CD4-positive, CD25-positive, alpha-beta regulatory T cell (primary cell): ENCODE measurements at regions not wholly inside any gene's neighbourhood (a gene's known extent, or its start where the extent isn't known, plus 50 kb on each side); places are given as distances from the start of the nearest gene placed in this dataset.

Source experiments
- ATAC-seq, 2 donors: fragments of 150-1000 bp; cut with Tn5 transposase; one replicate each; pipeline ENCODE4 v1.10.0; 2021; ENCODE audit warnings: low read depth in 2 of 2, moderate number of reproducible peaks in 2 of 2, moderate library complexity in 1 of 2
- DNase-seq, 3 donors: peaks; one replicate each; pipeline versions ENCODE4 v3.0.0 to v3.0.0-alpha.2; 2012 to 2022; ENCODE audit warnings: mixed read lengths in 1 of 3
- H3K27ac ChIP-seq: one replicate; pipeline ENCODE4 v1.7.0; 2013; ENCODE audit warnings: mild to moderate bottlenecking, low read length; ENCODE audit not compliant: insufficient read depth, poor library complexity, severe bottlenecking
- H3K27me3 ChIP-seq: one replicate; pipeline ENCODE4 v1.7.0; 2013; ENCODE audit warnings: low read length; ENCODE audit not compliant: control insufficient read depth, insufficient read depth
- H3K36me3 ChIP-seq: one replicate; pipeline ENCODE4 v1.7.0; 2013; ENCODE audit warnings: mild to moderate bottlenecking, low read length, moderate library complexity; ENCODE audit not compliant: control insufficient read depth, insufficient read depth
- H3K4me1 ChIP-seq: 2 replicates; pipeline ENCODE4 v1.7.0; 2013; ENCODE audit warnings: mild to moderate bottlenecking, low read length; ENCODE audit not compliant: insufficient read depth, control insufficient read depth, poor library complexity, severe bottlenecking
- H3K4me3 ChIP-seq: one replicate; pipeline ENCODE4 v1.7.0; 2013; ENCODE audit warnings: low read depth, mild to moderate bottlenecking, low read length, moderate library complexity
- H3K9me3 ChIP-seq, 2 experiments: 1 replicate in 1 of 2; 2 replicates in 1 of 2; pipeline ENCODE4 v1.7.0; 2013; ENCODE audit warnings: low read length in 2 of 2, mild to moderate bottlenecking in 1 of 2, moderate library complexity in 1 of 2; ENCODE audit not compliant: control insufficient read depth in 2 of 2
- H3K27ac Mint-ChIP-seq, 3 donors: one replicate each; pipeline ENCODE4 v1.8.0; 2020 to 2022; ENCODE audit warnings: mild to moderate bottlenecking in 3 of 3, mixed read lengths in 3 of 3, moderate library complexity in 2 of 3
- H3K27me3 Mint-ChIP-seq: one replicate; pipeline ENCODE4 v1.8.0; 2022; ENCODE audit warnings: mild to moderate bottlenecking, mixed read lengths
- H3K36me3 Mint-ChIP-seq: one replicate; pipeline ENCODE4 v1.8.0; 2020; ENCODE audit warnings: mixed read lengths
- H3K4me1 Mint-ChIP-seq, 4 donors: one replicate each; pipeline ENCODE4 v1.8.0; 2020 to 2022; ENCODE audit warnings: mixed read lengths in 4 of 4, mild to moderate bottlenecking in 1 of 4
- H3K4me3 Mint-ChIP-seq, 4 donors: one replicate each; pipeline ENCODE4 v1.8.0; 2020 to 2022; ENCODE audit warnings: mild to moderate bottlenecking in 4 of 4, mixed read lengths in 4 of 4, moderate library complexity in 3 of 4
- H3K9me3 Mint-ChIP-seq, 7 donors: one replicate each; pipeline ENCODE4 v1.8.0; 2020 to 2022; ENCODE audit warnings: mixed read lengths in 7 of 7, mild to moderate bottlenecking in 3 of 7, moderate library complexity in 2 of 7

DNA sequence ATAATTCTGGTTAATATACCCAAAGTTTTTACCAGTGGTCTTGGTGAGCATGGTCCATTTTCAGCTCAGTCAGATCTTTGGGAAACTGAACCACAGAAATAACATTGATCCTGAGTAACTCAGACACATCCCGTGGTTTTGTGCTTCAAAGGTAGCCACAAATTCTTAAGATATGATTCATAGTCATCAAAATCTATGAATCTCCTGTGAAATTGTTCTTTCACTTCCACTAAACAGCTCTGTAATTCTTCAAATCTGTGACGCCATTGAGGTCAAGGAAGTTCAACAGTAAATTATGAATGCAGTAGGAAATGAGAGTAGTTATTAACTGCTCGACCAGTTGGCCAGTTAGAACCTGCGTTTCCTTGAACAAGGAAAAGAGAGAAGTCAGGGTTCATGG lies 147.3 kb downstream of the IRS1 start:
- no peaks in the 10 kb centered on the region for H3K9me3 ChIP-seq
- H3K27ac ChIP-seq, result no peak overlapping the region
- Mint-ChIP-seq H3K36me3 (no peaks in the 10 kb centered on the region), H3K4me3 (no peak overlapping the region), H3K27me3 (no peaks in the 10 kb centered on the region), H3K4me1 (peaks cover 0 to 14% (median 10%) of the 10 kb centered on the region in 4 donors), H3K9me3 (peaks cover 0 to 11% (median 3%) of the 10 kb centered on the region in 7 donors), H3K27ac (no peak overlapping the region)
- H3K36me3 ChIP-seq, result no peaks in the 10 kb centered on the region
- no peak overlapping the region for H3K4me3 ChIP-seq
- no peaks in the 10 kb centered on the region for H3K4me1 ChIP-seq
- DNase-seq, result peak in 1 of 3 donors; percentile 55
- ATAC-seq, result no peak
- H3K27me3 ChIP-seq, result peaks cover 2% of the 10 kb centered on the region

DNA sequence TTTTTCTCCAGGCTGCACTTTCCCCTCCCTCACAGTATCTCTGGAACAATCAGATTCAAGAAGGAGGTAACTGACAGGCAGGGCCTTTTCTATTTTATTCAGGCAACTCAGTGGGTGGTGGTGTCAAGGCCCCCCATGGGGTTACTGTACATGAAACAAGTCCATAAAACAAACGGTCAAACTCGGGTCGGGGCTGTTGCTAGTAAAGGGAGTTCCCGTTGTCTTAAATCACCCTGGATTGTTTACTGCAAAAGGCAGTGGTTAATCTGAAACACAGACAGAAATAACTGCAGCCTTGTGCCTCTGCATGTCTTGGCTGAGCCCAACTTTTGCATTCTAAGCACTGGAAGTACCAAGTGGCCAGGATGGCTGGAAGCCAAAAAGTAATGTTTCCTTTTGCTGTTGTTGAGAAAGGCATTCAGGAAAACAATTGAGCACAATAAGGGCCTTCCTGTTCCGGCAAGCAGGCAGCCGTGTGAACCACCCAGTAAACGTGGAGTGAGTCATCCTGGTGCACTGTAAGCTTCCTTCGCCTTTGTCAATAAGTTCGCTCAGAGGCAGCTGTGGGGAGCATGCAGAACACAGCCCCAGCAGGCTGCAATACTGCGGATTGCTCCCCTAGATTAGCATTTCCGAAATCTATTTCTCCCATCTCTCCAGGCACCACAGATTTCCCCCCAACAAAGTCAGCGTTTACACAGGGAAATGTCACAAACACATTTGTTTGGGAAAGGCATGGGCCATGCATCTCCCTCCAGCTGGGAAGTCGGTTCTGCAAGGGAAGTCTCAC lies 149.6 kb downstream of the IRS1 start:
- peak overlapping the region in 1 of 4 donors; percentile 12 for H3K4me3 Mint-ChIP-seq
- no peak overlapping the region for H3K4me3 ChIP-seq
- peaks cover 0 to 11% (median 3%) of the 10 kb centered on the region in 7 donors for H3K9me3 Mint-ChIP-seq
- DNase-seq (peak in 1 of 3 donors; percentile 83), ATAC-seq (peak; percentile 94 to 98)
- H3K36me3 Mint-ChIP-seq, result no peaks in the 10 kb centered on the region
- H3K27me3 ChIP-seq, result no peaks in the 10 kb centered on the region
- H3K4me1 ChIP-seq, result no peaks in the 10 kb centered on the region
- H3K36me3 ChIP-seq, result no peaks in the 10 kb centered on the region
- no peaks in the 10 kb centered on the region for H3K9me3 ChIP-seq
- peak overlapping the region in 2 of 3 donors; percentile 47 to 75 for H3K27ac Mint-ChIP-seq
- no peak overlapping the region for H3K27ac ChIP-seq
- H3K27me3 Mint-ChIP-seq, result no peaks in the 10 kb centered on the region
- peaks cover 0 to 14% (median 10%) of the 10 kb centered on the region in 4 donors for H3K4me1 Mint-ChIP-seq

DNA sequence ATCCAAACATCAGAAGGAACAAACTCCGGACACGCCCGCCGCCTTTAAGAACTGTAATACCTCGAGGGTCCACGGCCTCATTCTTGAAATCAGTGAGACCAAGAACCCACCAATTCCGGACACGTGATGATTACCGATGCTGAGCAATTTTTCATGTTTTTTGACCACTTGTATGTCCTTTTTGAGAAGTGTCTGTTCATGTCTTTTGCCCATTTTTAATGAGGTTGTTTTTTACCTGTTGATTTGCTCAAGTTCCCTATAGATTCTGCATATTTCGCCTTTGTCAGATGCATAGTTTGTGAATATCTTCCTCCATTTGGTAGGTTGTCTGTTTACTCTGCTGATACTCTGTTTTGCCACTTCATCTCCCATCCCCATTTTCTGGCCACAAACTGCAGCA lies 150.4 kb downstream of the IRS1 start:
- ATAC-seq, result no peak
- H3K36me3 ChIP-seq, result no peaks in the 10 kb centered on the region
- H3K4me3 Mint-ChIP-seq, result no peak overlapping the region
- peaks cover 0 to 11% (median 3%) of the 10 kb centered on the region in 7 donors for H3K9me3 Mint-ChIP-seq
- no peaks in the 10 kb centered on the region for H3K36me3 Mint-ChIP-seq
- H3K27ac Mint-ChIP-seq, result no peak overlapping the region
- H3K9me3 ChIP-seq, result no peaks in the 10 kb centered on the region
- H3K27ac ChIP-seq, result no peak overlapping the region
- peaks cover 0 to 14% (median 10%) of the 10 kb centered on the region in 4 donors for H3K4me1 Mint-ChIP-seq
- DNase-seq, result no peak
- no peaks in the 10 kb centered on the region for H3K27me3 ChIP-seq
- no peaks in the 10 kb centered on the region for H3K4me1 ChIP-seq
- no peaks in the 10 kb centered on the region for H3K27me3 Mint-ChIP-seq
- H3K4me3 ChIP-seq, result no peak overlapping the region

DNA sequence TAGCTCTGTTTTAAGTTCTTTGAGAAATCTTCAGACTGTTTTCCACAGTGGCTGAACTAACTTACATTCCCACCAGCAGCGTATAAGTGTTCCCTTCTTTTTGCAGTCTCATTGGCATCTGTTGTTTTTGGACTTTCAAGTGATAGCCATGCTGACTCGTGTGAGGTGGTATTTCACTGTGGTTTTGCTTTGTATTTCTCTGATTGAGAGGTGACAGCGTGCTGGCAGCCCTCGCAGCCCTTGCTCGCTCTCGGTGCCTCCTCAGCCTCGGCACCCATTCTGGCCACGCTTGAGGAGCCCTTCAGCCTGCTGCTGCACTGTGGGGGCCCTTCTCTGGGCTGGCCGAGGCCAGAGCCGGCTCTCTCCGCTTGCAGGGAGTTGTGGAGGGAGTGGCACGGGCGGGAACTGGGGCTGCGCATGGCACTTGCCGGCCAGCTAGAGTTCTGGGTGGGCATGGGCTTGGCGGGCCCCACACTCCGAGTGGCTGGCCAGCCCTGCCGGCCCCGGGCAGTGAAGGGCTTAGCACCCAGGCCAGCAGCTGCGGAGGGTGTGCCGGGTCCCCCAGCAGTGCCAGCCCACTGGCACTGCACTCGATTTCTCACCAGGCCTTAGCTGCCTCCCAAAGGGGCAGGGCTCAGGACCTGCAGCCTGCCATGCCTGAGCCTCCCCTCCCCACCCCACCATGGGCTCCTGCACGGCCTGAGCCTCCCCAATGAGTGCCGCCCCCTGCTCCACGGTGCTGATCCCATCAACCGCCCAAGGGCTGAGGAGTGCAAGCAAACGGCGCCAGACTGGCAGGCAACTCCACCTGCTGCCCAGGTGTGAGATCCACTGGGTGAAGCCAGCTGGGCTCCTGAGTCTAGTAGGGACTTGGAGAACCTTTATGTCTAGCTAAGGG lies 151.8 kb downstream of the IRS1 start:
- H3K4me3 ChIP-seq, result no peak overlapping the region
- H3K27ac ChIP-seq, result no peak overlapping the region
- H3K9me3 Mint-ChIP-seq, result peaks cover 0 to 11% (median 3%) of the 10 kb centered on the region in 7 donors
- H3K9me3 ChIP-seq, result no peaks in the 10 kb centered on the region
- H3K4me1 ChIP-seq, result no peaks in the 10 kb centered on the region
- DNase-seq (no peak), ATAC-seq (no peak)
- peaks cover 0 to 14% (median 10%) of the 10 kb centered on the region in 4 donors for H3K4me1 Mint-ChIP-seq
- H3K36me3 ChIP-seq, result no peaks in the 10 kb centered on the region
- no peak overlapping the region for H3K27ac Mint-ChIP-seq
- no peaks in the 10 kb centered on the region for H3K36me3 Mint-ChIP-seq
- H3K4me3 Mint-ChIP-seq, result no peak overlapping the region
- H3K27me3 ChIP-seq, result no peaks in the 10 kb centered on the region
- no peaks in the 10 kb centered on the region for H3K27me3 Mint-ChIP-seq

DNA sequence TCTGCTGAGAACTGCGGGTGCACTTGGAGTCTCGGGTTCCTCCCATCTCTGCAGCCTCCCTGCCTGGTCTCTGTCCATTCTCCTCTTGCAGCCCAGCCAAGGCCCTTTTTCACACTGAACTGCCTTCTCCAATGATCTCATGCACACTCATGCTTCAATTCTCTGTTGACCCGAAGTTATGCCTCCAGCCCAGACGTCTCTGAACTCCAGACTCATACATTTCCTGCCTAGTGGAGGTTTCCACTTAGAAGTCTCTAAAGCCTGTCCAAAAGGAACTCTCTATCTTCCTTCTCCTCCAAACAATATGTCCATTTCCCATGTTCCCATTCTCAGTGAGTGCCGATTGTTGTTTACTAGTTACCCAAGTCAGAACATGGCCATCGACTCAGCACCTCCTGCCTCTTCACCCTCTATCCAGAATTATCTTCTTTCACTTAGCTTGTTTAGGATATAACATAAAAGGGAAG lies 155.2 kb downstream of the IRS1 start:
- DNase-seq (no peak), ATAC-seq (no peak)
- Histone ChIP-seq H3K27me3 (no peaks in the 10 kb centered on the region), H3K27ac (no peak overlapping the region), H3K36me3 (no peaks in the 10 kb centered on the region), H3K4me3 (no peak overlapping the region), H3K9me3 (no peaks in the 10 kb centered on the region), H3K4me1 (no peaks in the 10 kb centered on the region)
- peaks cover 0 to 14% (median 2%) of the 10 kb centered on the region in 7 donors for H3K9me3 Mint-ChIP-seq
- no peak overlapping the region for H3K27ac Mint-ChIP-seq
- H3K4me3 Mint-ChIP-seq, result no peak overlapping the region
- no peaks in the 10 kb centered on the region for H3K27me3 Mint-ChIP-seq
- H3K36me3 Mint-ChIP-seq, result no peaks in the 10 kb centered on the region
- peaks cover 0 to under 1% (median 0%) of the 10 kb centered on the region in 4 donors for H3K4me1 Mint-ChIP-seq

DNA sequence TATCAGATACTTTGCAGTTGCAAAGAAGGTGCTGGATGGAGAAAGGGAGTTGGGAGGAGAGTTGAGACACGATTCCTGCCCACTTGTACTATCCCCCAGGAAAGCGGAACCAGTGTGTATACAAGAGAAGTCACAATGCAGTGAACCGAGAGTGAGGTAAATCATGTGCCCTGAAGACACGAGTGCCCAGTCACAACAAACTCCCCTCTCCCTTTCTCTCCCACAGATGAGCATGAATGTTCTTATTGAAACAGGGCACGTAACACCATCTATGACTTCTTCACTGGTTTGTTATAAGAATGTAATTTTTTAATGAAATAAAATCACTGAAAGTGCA lies 155.7 kb downstream of the IRS1 start:
- H3K27me3 ChIP-seq, result no peaks in the 10 kb centered on the region
- no peaks in the 10 kb centered on the region for H3K36me3 ChIP-seq
- H3K27me3 Mint-ChIP-seq, result no peaks in the 10 kb centered on the region
- no peak overlapping the region for H3K4me3 Mint-ChIP-seq
- DNase-seq, result no peak
- H3K4me1 ChIP-seq, result no peaks in the 10 kb centered on the region
- ATAC-seq, result no peak
- no peak overlapping the region for H3K27ac ChIP-seq
- H3K4me3 ChIP-seq, result no peak overlapping the region
- H3K36me3 Mint-ChIP-seq, result no peaks in the 10 kb centered on the region
- H3K9me3 ChIP-seq, result no peaks in the 10 kb centered on the region
- no peaks in the 10 kb centered on the region for H3K4me1 Mint-ChIP-seq
- H3K9me3 Mint-ChIP-seq, result peaks cover 0 to 8% (median 0%) of the 10 kb centered on the region in 7 donors
- H3K27ac Mint-ChIP-seq, result no peak overlapping the region

DNA sequence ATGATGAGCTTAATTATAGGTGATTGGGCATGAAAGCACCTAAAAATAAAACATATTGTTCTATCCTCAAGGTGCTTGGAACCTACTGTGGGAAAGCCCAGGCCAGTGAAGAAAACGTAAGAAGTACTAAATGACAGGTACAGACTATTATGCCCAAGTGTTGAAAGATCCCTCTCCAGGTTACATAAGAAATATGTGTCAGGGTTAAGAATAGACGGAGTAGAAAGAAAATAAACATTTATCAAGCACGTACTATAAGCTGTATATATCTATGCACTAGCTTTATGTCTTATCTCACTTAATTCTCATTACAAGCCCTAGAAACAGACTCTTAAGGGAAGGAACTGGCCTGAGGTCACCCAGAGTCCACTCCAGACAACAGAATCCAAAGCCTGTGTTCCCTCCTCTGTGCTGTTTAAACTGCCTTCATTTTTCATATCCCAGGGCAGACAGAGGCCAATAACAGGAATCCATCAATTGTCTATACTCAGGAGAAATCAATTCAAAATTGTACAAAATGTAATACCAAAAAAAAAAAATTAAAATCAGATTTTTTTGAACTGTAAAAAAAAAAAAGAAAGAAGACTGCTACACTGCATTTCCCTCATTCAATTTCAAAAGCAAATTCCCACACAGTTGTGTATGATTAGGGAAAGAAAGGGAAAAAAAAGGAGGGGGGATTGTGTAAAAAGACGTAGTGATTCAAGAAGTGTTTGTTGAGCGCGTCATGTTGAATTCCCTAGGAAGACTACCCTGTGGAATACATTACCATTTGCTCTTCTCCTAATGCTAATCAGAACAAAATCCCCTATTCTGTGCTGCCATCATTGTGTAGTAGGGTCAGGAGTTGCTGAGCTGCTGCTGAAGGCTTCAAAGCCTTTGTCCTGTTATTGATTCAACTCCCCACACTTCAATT lies 156.3 kb downstream of the IRS1 start:
- H3K9me3 ChIP-seq, result no peaks in the 10 kb centered on the region
- Mint-ChIP-seq H3K9me3 (peaks cover 0 to 5% (median 0%) of the 10 kb centered on the region in 7 donors), H3K36me3 (no peaks in the 10 kb centered on the region), H3K4me1 (no peaks in the 10 kb centered on the region), H3K4me3 (no peak overlapping the region), H3K27ac (no peak overlapping the region), H3K27me3 (no peaks in the 10 kb centered on the region)
- ATAC-seq (peak in 1 of 2 donors; percentile 11), DNase-seq (no peak)
- H3K36me3 ChIP-seq, result no peaks in the 10 kb centered on the region
- no peak overlapping the region for H3K4me3 ChIP-seq
- H3K4me1 ChIP-seq, result no peaks in the 10 kb centered on the region
- H3K27ac ChIP-seq, result no peak overlapping the region
- no peaks in the 10 kb centered on the region for H3K27me3 ChIP-seq
